Common myeloid progenitor, CD34-positive (primary cell): ENCODE measurements at regions not wholly inside any gene's neighbourhood (a gene's known extent, or its start where the extent isn't known, plus 50 kb on each side); places are given as distances from the start of the nearest gene placed in this dataset.

Source experiments
- CTCF ChIA-PET: fragments of 350-600 bp; sonication (Branson Sonifier 250); formaldehyde crosslinking; loops from one replicate; lab custom pipeline; 2021; ENCODE audit warnings: antibody characterized with exemption; lab: Charles Lee
- POLR2A ChIA-PET: fragments of 350-600 bp; sonication (Branson Sonifier 250); formaldehyde crosslinking; loops from one replicate; lab custom pipeline; 2021; ENCODE audit warnings: antibody characterized with exemption; lab: Charles Lee
- DNase-seq, 3 donors: peaks; one replicate each; pipeline versions ENCODE4 v3.0.0 to v3.0.0-alpha.2; 2013
- H3K27ac ChIP-seq, 2 experiments: 1 replicate in 1 of 2; 2 replicates in 1 of 2; pipeline ENCODE4 v1.7.0; 2013; ENCODE audit warnings: inconsistent platforms in 2 of 2, low read length in 2 of 2, mild to moderate bottlenecking in 2 of 2, low read depth in 1 of 2, moderate library complexity in 1 of 2; ENCODE audit not compliant: severe bottlenecking in 2 of 2, insufficient read depth in 1 of 2, poor library complexity in 1 of 2
- H3K27me3 ChIP-seq, 5 experiments: replicated peaks in 2 of 5; 1 replicate in 3 of 5; 2 replicates in 2 of 5; pipeline versions ENCODE4 v1.6.1 to v1.7.0; 2013; ENCODE audit warnings: low read length in 4 of 5, mild to moderate bottlenecking in 2 of 5, moderate library complexity in 2 of 5, inconsistent platforms in 1 of 5; ENCODE audit not compliant: insufficient read depth in 5 of 5, control insufficient read depth in 4 of 5
- H3K36me3 ChIP-seq, 4 experiments: 1 replicate in 2 of 4; 2 replicates in 2 of 4; pipeline versions ENCODE4 v1.6.1 to v1.7.0; 2013; ENCODE audit warnings: low read length in 3 of 4, control low read depth in 1 of 4, mild to moderate bottlenecking in 1 of 4; ENCODE audit not compliant: control insufficient read depth in 4 of 4, insufficient read depth in 4 of 4
- H3K4me1 ChIP-seq, 4 experiments: 1 replicate in 3 of 4; 2 replicates in 1 of 4; pipeline versions ENCODE4 v1.6.1 to v1.7.1; 2013; ENCODE audit warnings: low read length in 3 of 4, mild to moderate bottlenecking in 3 of 4, control low read depth in 1 of 4, inconsistent platforms in 1 of 4, moderate library complexity in 1 of 4; ENCODE audit not compliant: control insufficient read depth in 4 of 4, insufficient read depth in 4 of 4; ENCODE audit errors: control extremely low read depth in 1 of 4
- H3K4me3 ChIP-seq, 7 experiments: 1 replicate in 4 of 7; 2 replicates in 3 of 7; pipeline versions ENCODE4 v1.5.1 to v1.7.0; 2013; ENCODE audit warnings: mild to moderate bottlenecking in 7 of 7, low read length in 6 of 7, moderate library complexity in 6 of 7, inconsistent platforms in 2 of 7, low read depth in 2 of 7, control low read depth in 1 of 7; ENCODE audit not compliant: insufficient read depth in 4 of 7, control insufficient read depth in 1 of 7; ENCODE audit errors: extremely low read depth in 1 of 7
- H3K9me3 ChIP-seq, 5 experiments: 1 replicate in 4 of 5; 2 replicates in 1 of 5; pipeline versions ENCODE4 v1.6.1 to v1.7.1; 2013; ENCODE audit warnings: low read length in 4 of 5, mild to moderate bottlenecking in 2 of 5, inconsistent platforms in 1 of 5, low read depth in 1 of 5, moderate library complexity in 1 of 5; ENCODE audit not compliant: control insufficient read depth in 4 of 5, insufficient read depth in 2 of 5; ENCODE audit errors: control extremely low read depth in 1 of 5
- WGBS: methylation state at CpG from one replicate; pipeline ENCODE4 v1.1.5; 2013; ENCODE audit not compliant: insufficient coverage; 5-methylcytosine and 5-hydroxymethylcytosine counted together

GRCh38 chrX:44415639-44416386, 72.3 kb upstream of the EFHC2 start:
- peaks cover 0 to 10% (median 0%) of the 10 kb centered on the region in 5 experiments for H3K9me3 ChIP-seq
- no peak for DNase-seq
- peaks cover 0 to 8% (median 0%) of the 10 kb centered on the region in 5 experiments for H3K27me3 ChIP-seq
- H3K27ac ChIP-seq, result no peak overlapping the region
- no peaks in the 10 kb centered on the region for H3K4me1 ChIP-seq
- 97% methylated on average over 3 of the region's 4 CpGs for WGBS
- CTCF ChIA-PET, result no interaction called here
- H3K36me3 ChIP-seq, result no peaks in the 10 kb centered on the region
- no peak overlapping the region for H3K4me3 ChIP-seq
- POLR2A ChIA-PET, result no interaction called here

- ChIA-PET POLR2A (no interaction called here), CTCF (no interaction called here)
- no peak overlapping the region for H3K27ac ChIP-seq
- H3K4me3 ChIP-seq, result no peak overlapping the region
- H3K36me3 ChIP-seq, result no peaks in the 10 kb centered on the region
- WGBS, result 76% methylated on average over 2 of the region's 4 CpGs
- H3K4me1 ChIP-seq, result no peaks in the 10 kb centered on the region
- H3K9me3 ChIP-seq, result peaks cover 0 to 5% (median 4%) of the 10 kb centered on the region in 5 experiments
- no peak for DNase-seq
- no peaks in the 10 kb centered on the region for H3K27me3 ChIP-seq
Measured at GRCh38 chrX:44401151-44401550, 57.7 kb upstream of the EFHC2 start.

GRCh38 chrX:44400588-44400987, 57.1 kb upstream of the EFHC2 start:
- Histone ChIP-seq H3K27me3 (no peaks in the 10 kb centered on the region), H3K4me1 (no peaks in the 10 kb centered on the region), H3K36me3 (no peaks in the 10 kb centered on the region), H3K9me3 (peaks cover 0 to 6% (median 4%) of the 10 kb centered on the region in 5 experiments), H3K4me3 (no peak overlapping the region), H3K27ac (no peak overlapping the region)
- CTCF ChIA-PET, result no interaction called here
- WGBS, result 69% methylated on average over 3 of the region's 4 CpGs
- DNase-seq, result no peak
- POLR2A ChIA-PET, result no interaction called here

- ChIA-PET CTCF (no interaction called here), POLR2A (no interaction called here)
- no peak for DNase-seq
- Histone ChIP-seq H3K4me3 (no peak overlapping the region), H3K36me3 (no peaks in the 10 kb centered on the region), H3K4me1 (no peaks in the 10 kb centered on the region), H3K27ac (no peak overlapping the region), H3K27me3 (no peaks in the 10 kb centered on the region), H3K9me3 (peaks cover 0 to 6% (median 4%) of the 10 kb centered on the region in 5 experiments)
- WGBS, result 100% methylated on average over 1 of the region's 4 CpGs
Measured at GRCh38 chrX:44400161-44400560, 56.7 kb upstream of the EFHC2 start.
